ENCODE measurements at regions not wholly inside any gene's neighbourhood (a gene's known extent, or its start where the extent isn't known, plus 50 kb on each side); places are given as distances from the start of the nearest gene placed in this dataset.

- 47% methylated on average over 2 of the region's 2 CpGs for WGBS
- TF ChIP-seq CTCF (IDR thresholded peaks at IDR 0.05) = no peak
- TF ChIP-seq EP300 (IDR thresholded peaks at IDR 0.05) = no peak
- TF ChIP-seq POLR2A (IDR thresholded peaks at IDR 0.05) = no peak
- TF ChIP-seq POLR2AphosphoS5 (IDR thresholded peaks at IDR 0.05) = no peak
- no peaks in the 10 kb centered on the region for H3K36me3 ChIP-seq
- H3K4me1 ChIP-seq = no peaks in the 10 kb centered on the region
- no peak overlapping the region for H3K27ac ChIP-seq
- H3K4me3 ChIP-seq = no peak overlapping the region
- H3K9me3 ChIP-seq = no peaks in the 10 kb centered on the region
- DNase-seq (ENCODE audit: low spot score in 2 of 2) = no peak
- H3K27me3 ChIP-seq = no peaks in the 10 kb centered on the region
These were observed 473.6 kb downstream of the EPM2A start for GRCh38 chr6:145261758-145262157.

GRCh38 chr6:145262771-145263170 is 472.5 kb downstream of the EPM2A start:
- H3K27me3 ChIP-seq = no peaks in the 10 kb centered on the region
- 31% methylated on average over 1 of the region's 1 CpG for WGBS
- H3K4me1 ChIP-seq = no peaks in the 10 kb centered on the region
- H3K9me3 ChIP-seq = no peaks in the 10 kb centered on the region
- H3K27ac ChIP-seq = no peak overlapping the region
- no peak overlapping the region for H3K4me3 ChIP-seq
- DNase-seq (ENCODE audit: low spot score in 2 of 2) = no peak
- TF ChIP-seq CTCF (IDR thresholded peaks at IDR 0.05) (no peak), POLR2AphosphoS5 (IDR thresholded peaks at IDR 0.05) (no peak), EP300 (IDR thresholded peaks at IDR 0.05) (no peak), POLR2A (IDR thresholded peaks at IDR 0.05) (no peak)
- H3K36me3 ChIP-seq = no peaks in the 10 kb centered on the region

GRCh38 chr6:145263778-145264211 is 471.5 kb downstream of the EPM2A start:
- no peaks in the 10 kb centered on the region for H3K4me1 ChIP-seq
- no peak overlapping the region for H3K4me3 ChIP-seq
- DNase-seq (ENCODE audit: low spot score in 2 of 2) = no peak
- H3K27me3 ChIP-seq = no peaks in the 10 kb centered on the region
- no peaks in the 10 kb centered on the region for H3K9me3 ChIP-seq
- TF ChIP-seq POLR2A (IDR thresholded peaks at IDR 0.05) = no peak
- TF ChIP-seq CTCF (IDR thresholded peaks at IDR 0.05) = no peak
- no peak for TF ChIP-seq POLR2AphosphoS5 (IDR thresholded peaks at IDR 0.05)
- no peak for TF ChIP-seq EP300 (IDR thresholded peaks at IDR 0.05)
- H3K36me3 ChIP-seq = no peaks in the 10 kb centered on the region
- H3K27ac ChIP-seq = no peak overlapping the region
- WGBS = 44% methylated on average over 5 of the region's 5 CpGs

GRCh38 chr6:145266432-145267075 is 468.8 kb downstream of the EPM2A start:
- no peak for DNase-seq (ENCODE audit: low spot score in 2 of 2)
- no peak overlapping the region for H3K4me3 ChIP-seq
- TF ChIP-seq POLR2AphosphoS5 (IDR thresholded peaks at IDR 0.05) (no peak), EP300 (IDR thresholded peaks at IDR 0.05) (no peak), CTCF (IDR thresholded peaks at IDR 0.05) (no peak), POLR2A (IDR thresholded peaks at IDR 0.05) (no peak)
- H3K27ac ChIP-seq = no peak overlapping the region
- 83% methylated on average over 6 of the region's 6 CpGs for WGBS
- H3K4me1 ChIP-seq = no peaks in the 10 kb centered on the region
- no peaks in the 10 kb centered on the region for H3K27me3 ChIP-seq
- H3K36me3 ChIP-seq = no peaks in the 10 kb centered on the region
- no peaks in the 10 kb centered on the region for H3K9me3 ChIP-seq

GRCh38 chr6:145267076-145267867 is 468.0 kb downstream of the EPM2A start:
- H3K4me1 ChIP-seq = no peaks in the 10 kb centered on the region
- H3K9me3 ChIP-seq = no peaks in the 10 kb centered on the region
- DNase-seq (ENCODE audit: low spot score in 2 of 2) = no peak
- H3K36me3 ChIP-seq = no peaks in the 10 kb centered on the region
- no peaks in the 10 kb centered on the region for H3K27me3 ChIP-seq
- H3K27ac ChIP-seq = no peak overlapping the region
- H3K4me3 ChIP-seq = no peak overlapping the region
- 70% methylated on average over 5 of the region's 5 CpGs for WGBS
- TF ChIP-seq CTCF (IDR thresholded peaks at IDR 0.05) = no peak

All from suprapubic skin (tissue), 4 donors.